A204.1 (cell line): ENCODE measurements at regions not wholly inside any gene's neighbourhood (a gene's known extent, or its start where the extent isn't known, plus 50 kb on each side); places are given as distances from the start of the nearest gene placed in this dataset.

ENCODE experiments used
- FAIRE-seq: peaks from 2 replicates; lab custom pipeline; 2012; peaks lifted over from hg19 to GRCh38; lab: Jason Lieb, UNC

GRCh38 chr6:62670490-62671223 lies 384.6 kb upstream of the KHDRBS2 start:
- FAIRE-seq, result no peak

GRCh38 chr6:62669831-62670230 lies 383.8 kb upstream of the KHDRBS2 start:
- no peak for FAIRE-seq

DNA sequence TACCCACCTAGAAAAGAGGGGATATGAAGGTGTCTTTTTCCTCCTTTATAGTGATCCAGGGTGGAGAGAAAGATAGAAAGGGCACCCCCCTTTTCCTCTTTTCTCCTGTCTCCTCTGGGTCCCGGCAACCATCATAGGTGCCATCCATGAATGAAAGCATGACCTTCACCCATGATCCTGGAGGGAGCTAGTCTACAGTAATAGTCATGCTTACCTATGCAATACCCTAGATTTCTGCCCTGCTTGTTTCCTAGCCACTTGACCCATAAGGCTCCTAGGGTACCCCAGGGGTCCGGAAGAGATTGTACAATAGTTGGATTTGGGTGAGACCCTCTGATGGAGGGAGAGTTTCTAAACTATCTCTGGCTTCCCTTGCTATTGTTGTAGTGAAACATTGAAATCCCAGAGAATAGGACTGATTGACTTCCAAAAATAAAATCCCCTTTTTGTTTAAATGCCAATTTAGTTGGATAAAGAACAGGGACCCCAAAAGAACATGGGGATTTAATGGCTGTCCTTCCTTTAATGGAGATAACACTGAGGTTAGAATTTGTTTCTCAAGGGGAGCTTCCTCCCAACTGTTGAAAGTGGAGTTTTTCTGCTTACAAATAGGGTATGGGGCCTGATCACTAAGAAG lies 366.8 kb upstream of the KHDRBS2 start:
- FAIRE-seq, result no peak

DNA sequence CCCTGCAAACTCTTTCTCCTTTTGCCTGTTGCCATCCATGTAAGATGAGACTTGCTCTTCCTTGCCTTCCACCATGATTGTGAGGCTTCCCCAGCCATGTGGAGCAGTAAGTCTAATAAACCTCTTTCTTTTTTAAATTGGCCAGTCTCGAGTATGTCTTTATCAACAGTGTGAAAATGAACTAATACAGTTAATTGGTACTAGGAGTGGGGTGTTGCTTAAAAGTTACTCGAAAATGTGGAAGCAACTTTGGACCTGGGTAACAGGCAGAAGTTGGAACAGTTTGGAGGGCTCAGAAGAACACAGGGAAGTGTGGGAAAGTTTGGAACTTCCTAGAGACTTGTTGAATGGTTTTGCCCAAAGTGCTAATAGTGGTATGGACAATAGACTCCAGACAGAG lies 359.2 kb upstream of the KHDRBS2 start:
- no peak for FAIRE-seq

DNA sequence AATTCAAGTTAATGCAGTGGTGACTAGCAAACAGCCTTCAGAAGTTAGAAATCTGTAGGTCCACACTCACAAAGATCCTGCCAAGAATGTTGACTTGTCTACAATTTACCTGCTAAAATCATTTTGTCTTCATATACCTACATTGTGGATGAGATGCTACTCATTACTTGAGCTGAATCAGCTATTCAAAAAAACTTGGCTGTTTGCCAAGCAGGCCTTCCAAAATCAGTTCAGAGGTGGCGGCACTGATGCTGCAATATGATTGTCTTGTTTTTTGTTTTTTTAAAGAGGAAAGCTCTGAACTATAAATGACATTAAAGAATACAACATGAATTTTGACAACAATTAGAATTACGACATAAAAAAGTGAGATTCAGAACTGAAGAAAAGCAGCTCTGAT lies 354.7 kb upstream of the KHDRBS2 start:
- FAIRE-seq, result no peak

- FAIRE-seq, result no peak
Measured at GRCh38 chr6:62626661-62627060, 340.6 kb upstream of the KHDRBS2 start.

DNA sequence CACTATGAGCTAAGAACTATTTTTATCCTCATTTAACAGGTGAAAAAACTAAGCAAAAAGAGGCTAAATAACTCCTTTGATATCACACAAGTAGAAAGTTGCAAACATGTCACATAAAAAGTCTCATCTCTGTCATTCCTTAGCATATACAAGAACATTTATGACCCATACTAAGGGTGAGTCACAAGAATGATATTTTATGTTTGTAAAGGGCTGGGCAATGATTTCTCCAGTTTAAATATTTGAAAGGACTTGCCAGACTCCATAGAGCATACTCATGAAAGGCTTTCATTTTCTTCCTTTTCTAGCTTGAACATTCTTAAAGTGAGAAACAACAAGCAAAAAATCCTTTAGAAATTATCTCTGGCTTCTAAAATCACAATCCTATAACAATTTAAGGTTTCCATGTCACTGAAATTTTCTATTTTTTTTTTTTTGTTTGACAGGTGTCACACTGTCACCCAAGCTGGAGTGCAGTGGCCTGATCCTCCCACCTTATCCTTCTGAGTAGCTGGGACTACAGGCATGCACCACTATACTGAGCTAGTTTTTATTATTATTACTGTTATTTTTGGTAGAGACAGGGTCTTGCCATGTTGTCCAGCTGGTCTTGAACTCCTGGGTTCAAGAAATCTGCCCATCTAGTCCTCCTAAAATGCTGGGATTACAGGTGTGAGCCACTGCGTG lies 338.0 kb upstream of the KHDRBS2 start:
- no peak for FAIRE-seq

GRCh38 chr6:62615366-62616015 lies 329.5 kb upstream of the KHDRBS2 start:
- no peak for FAIRE-seq

DNA sequence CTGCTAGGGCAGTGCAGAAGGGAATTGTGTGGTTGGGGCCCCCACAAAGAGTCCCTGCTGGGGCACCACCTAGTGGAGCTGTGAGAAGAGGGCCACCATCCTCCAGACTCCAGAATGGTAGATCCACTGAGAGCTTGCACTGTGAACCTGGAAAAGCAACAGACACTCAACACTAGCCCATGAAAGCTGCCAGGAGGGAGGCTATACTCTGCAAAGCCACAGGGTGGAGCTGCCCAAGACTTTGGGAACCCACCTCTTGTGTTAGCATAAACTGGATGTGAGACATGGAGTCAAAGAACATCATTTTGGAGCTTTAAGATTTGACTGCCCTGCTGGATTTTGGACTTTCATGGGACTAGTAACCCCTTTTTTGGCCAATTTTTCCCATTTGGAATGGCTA lies 328.4 kb upstream of the KHDRBS2 start:
- FAIRE-seq, result no peak

- FAIRE-seq, result no peak
Measured at GRCh38 chr6:62613928-62614327, 327.9 kb upstream of the KHDRBS2 start.

GRCh38 chr6:62612471-62612870 lies 326.4 kb upstream of the KHDRBS2 start:
- FAIRE-seq, result no peak

- FAIRE-seq, result no peak
Measured at GRCh38 chr6:62570372-62570771, 284.3 kb upstream of the KHDRBS2 start.

DNA sequence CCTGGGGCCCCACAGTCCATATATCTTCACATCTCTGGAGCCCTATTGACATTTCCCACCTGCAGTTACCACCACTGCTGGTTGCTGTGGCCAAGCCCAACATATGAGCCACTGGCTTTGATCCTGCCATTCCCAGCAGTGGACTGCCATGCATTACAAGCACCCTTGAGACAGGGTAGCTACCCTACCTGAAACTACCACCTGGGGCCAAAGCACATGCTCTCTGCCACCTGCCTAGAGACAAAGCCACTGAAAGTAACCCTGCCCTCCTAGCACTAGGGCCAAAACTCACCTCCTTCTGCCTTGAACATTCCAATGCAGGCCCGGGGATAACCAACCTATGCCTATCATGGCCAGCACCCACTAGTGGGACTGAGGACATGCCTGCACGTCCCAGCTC lies 255.5 kb upstream of the KHDRBS2 start:
- no peak for FAIRE-seq

GRCh38 chr6:62530985-62531384 lies 245.0 kb upstream of the KHDRBS2 start:
- no peak for FAIRE-seq

DNA sequence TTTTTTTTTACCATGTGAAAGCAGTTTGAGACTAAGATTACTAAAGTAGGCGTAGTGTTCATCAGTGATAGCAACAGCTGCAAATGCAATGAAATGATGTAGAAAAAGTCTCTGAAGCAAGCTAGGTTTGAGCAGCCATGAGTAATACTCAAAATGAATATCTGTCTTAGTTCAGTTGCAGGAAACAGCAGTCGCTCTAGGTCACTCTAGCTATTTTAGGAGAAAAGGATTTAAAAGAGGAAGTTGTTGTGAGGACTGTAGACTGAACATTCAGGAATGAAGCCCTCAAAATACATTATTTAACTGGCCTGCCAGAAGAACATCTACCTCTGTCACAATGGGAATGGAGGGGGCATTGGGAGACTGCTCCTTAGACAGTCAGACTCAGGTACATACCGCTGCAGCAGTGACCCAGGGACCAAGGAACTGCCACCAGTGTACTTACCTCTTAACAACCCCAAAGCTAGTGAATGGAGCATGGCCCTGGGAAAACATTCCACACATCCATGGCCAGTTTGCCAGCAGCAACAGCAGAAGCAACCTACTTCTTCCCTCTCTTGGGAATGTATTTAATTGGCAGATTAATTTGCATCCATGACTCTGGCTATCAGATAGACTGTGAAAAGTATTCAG lies 243.0 kb upstream of the KHDRBS2 start:
- FAIRE-seq, result no peak

- no peak for FAIRE-seq
Measured at GRCh38 chr6:62523630-62524029, 237.6 kb upstream of the KHDRBS2 start.

DNA sequence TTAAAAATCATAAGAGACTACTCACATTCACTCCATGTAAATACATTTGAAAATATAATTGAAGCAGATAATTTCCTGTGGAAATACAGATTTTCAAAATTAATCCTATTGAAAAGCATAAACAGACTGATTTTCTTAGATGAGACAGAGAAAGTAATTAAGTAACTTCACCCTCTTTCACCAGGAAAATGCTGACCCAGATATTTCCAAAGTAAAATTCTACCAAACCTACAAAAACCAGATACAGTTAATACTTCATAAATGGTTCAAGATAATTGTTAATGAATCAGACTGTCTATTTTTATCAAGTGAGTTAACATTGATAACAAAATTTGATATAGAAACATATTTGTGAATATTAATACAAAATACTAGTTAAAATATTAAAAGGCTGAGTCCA lies 233.5 kb upstream of the KHDRBS2 start:
- FAIRE-seq, result peak; percentile 72

- no peak for FAIRE-seq
Measured at GRCh38 chr6:62516291-62517141, 230.5 kb upstream of the KHDRBS2 start.

DNA sequence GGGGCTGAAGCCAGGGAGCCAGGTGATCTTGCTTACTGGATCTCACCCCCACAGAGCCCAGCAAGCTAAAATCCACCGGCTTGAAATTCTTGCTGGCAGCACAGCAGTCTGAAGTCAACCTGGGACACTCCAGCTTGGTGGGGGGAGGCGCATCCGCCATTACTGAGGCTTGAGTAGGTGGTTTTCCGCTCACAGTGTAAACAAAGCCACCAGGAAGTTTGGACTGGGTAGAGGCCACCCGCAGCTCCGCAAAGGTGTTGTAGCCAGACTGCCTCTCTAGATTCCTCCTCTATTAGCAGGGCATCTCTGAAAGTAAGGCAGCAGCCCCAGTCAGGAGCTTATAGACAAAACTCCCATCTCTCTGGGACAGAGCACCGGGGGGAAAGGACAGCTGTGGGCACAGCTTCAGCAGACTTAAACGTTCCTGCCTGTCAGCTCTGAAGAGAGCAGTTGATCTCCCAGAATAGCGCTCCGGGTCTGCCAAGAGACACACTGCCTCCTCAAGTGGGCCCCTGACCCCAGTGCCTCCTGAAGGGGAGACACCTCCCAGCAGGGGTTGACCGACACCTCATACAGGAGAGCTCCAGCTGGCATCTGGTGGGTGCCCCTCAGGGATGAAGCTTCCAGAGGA lies 206.3 kb upstream of the KHDRBS2 start:
- FAIRE-seq, result no peak

GRCh38 chr6:62480544-62480943 lies 194.5 kb upstream of the KHDRBS2 start:
- FAIRE-seq, result no peak

DNA sequence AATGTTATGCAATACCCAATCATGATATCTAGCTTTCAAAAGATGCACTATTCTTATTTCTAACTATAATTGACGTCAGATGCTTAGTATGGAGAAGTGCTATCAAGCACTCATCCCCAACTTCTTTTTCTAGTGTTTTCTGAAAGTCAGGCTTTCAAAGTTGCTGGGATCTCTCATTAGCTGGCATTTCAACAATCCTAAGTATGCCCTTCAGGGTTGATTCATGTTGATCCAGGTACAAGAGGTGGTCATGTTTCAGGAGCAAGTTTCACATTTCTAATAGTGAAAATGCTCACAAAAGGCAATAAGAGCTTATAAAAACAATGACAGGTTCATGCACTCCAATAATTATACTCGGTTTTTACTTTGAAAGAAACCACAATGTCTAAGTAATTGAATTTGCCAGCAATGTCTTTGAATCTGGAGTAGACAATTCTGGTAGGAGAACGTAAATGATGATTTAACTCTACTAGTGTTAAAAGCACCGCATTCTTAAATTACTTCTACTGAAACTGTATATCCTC lies 193.7 kb upstream of the KHDRBS2 start:
- FAIRE-seq, result no peak
